ENCODE measurements at regions not wholly inside any gene's neighbourhood (a gene's known extent, or its start where the extent isn't known, plus 50 kb on each side); places are given as distances from the start of the nearest gene placed in this dataset.
"Not testable (repeated sequence)": the region's sequence is repeated elsewhere in the genome, so short reads cannot be mapped to it uniquely, and the experiment has no call there.

DNA sequence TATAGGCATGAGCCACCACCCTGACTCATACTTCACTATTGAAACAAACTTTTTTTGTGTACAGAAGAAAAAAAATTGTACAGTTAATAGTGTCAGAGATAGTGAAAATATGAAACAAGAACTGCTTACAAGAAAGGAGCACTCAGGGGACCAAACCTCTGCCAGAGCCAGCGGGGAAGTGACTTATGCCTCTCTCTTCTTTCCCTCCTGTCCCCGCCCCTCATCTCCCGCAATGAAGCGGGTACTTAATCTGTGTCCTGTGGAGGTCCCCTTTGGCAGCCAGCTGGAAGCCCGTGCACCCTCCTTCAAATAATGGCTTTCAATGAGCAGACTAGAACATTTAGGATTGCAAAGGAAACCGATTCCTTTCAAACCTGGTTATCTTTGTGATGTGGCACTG is 51.5 kb downstream of the PPIAL4A start:
- intact Hi-C loops (cut with micrococcal nuclease); H3K9me3 ChIP-seq (ENCODE audit: low read length); H3K79me2 ChIP-seq (ENCODE audit: low read length); H3K27ac ChIP-seq (ENCODE audit: low read length); H2AFZ ChIP-seq (ENCODE audit: low read length); H3K9ac ChIP-seq (ENCODE audit: low read length); H3K36me3 ChIP-seq (ENCODE audit: low read depth, low read length); H3K4me2 ChIP-seq (ENCODE audit: low read length); H3K4me1 ChIP-seq (ENCODE audit: insufficient read depth, low read length); H3K4me3 ChIP-seq (ENCODE audit: low read length); BruUV-seq (replicated peaks); H3K27me3 ChIP-seq (ENCODE audit: low read length); H3K9me2 ChIP-seq (replicated peaks; ENCODE audit: low read length); H3F3A ChIP-seq (ENCODE audit: low read length, unreplicated experiment); POLR2A ChIA-PET (ENCODE audit: unreplicated experiment); DNase-seq; H4K20me1 ChIP-seq (ENCODE audit: low read length); CTCF ChIA-PET: not testable (repeated sequence)
- peak; percentile 47 for ATAC-seq

- Histone ChIP-seq H3K4me3 (ENCODE audit: low read length) (peak overlapping the region; percentile 53), H3K4me2 (ENCODE audit: low read length) (peak overlapping the region; percentile 52), H2AFZ (ENCODE audit: low read length) (peak overlapping the region; percentile 57; the same call in 1 of the 2 replicates), H3K9ac (ENCODE audit: low read length) (peak overlapping the region; percentile 51; the same call in 1 of the 2 replicates)
- H3K27me3 ChIP-seq (ENCODE audit: low read length); H3K27ac ChIP-seq (ENCODE audit: low read length); H3F3A ChIP-seq (ENCODE audit: low read length, unreplicated experiment); H3K9me2 ChIP-seq (replicated peaks; ENCODE audit: low read length); H3K36me3 ChIP-seq (ENCODE audit: low read depth, low read length); ATAC-seq; H3K4me1 ChIP-seq (ENCODE audit: insufficient read depth, low read length); BruUV-seq (replicated peaks); DNase-seq; H3K9me3 ChIP-seq (ENCODE audit: low read length); CTCF ChIA-PET; H4K20me1 ChIP-seq (ENCODE audit: low read length); intact Hi-C loops (cut with micrococcal nuclease); H3K79me2 ChIP-seq (ENCODE audit: low read length); POLR2A ChIA-PET (ENCODE audit: unreplicated experiment): not testable (repeated sequence)
Observed at GRCh38 chr1:120941836-120942217, 52.3 kb downstream of the PPIAL4A start.

GRCh38 chr1:120942218-120942944 is 52.8 kb downstream of the PPIAL4A start:
- H3K27me3 ChIP-seq (ENCODE audit: low read length); H3K4me1 ChIP-seq (ENCODE audit: insufficient read depth, low read length); intact Hi-C loops (cut with micrococcal nuclease); H3K9me3 ChIP-seq (ENCODE audit: low read length); H3F3A ChIP-seq (ENCODE audit: low read length, unreplicated experiment); H3K36me3 ChIP-seq (ENCODE audit: low read depth, low read length); H3K9me2 ChIP-seq (replicated peaks; ENCODE audit: low read length); H4K20me1 ChIP-seq (ENCODE audit: low read length); CTCF ChIA-PET; POLR2A ChIA-PET (ENCODE audit: unreplicated experiment); H3K79me2 ChIP-seq (ENCODE audit: low read length): not testable (repeated sequence)
- ATAC-seq (peak; percentile 68), DNase-seq (peak; percentile 66)
- H3K27ac ChIP-seq (ENCODE audit: low read length), result 0 out of 2 replicates have a peak overlapping the region, but pooled peaks have one; percentile 20
- H3K4me2 ChIP-seq (ENCODE audit: low read length), result peak overlapping the region; percentile 52
- H2AFZ ChIP-seq (ENCODE audit: low read length), result peak overlapping the region; percentile 57; the same call in 1 of the 2 replicates
- H3K9ac ChIP-seq (ENCODE audit: low read length), result peak overlapping the region; percentile 51
- peak overlapping the region; percentile 53 for H3K4me3 ChIP-seq (ENCODE audit: low read length)
- TSS peak; percentile 100 for BruUV-seq (replicated peaks)

GRCh38 chr1:120942945-120943319 is 53.4 kb downstream of the PPIAL4A start:
- H3F3A ChIP-seq (ENCODE audit: low read length, unreplicated experiment); H3K4me2 ChIP-seq (ENCODE audit: low read length); POLR2A ChIA-PET (ENCODE audit: unreplicated experiment); BruUV-seq (replicated peaks); H3K79me2 ChIP-seq (ENCODE audit: low read length); H3K27ac ChIP-seq (ENCODE audit: low read length); H2AFZ ChIP-seq (ENCODE audit: low read length); H3K4me1 ChIP-seq (ENCODE audit: insufficient read depth, low read length); H3K36me3 ChIP-seq (ENCODE audit: low read depth, low read length); CTCF ChIA-PET; H3K9me2 ChIP-seq (replicated peaks; ENCODE audit: low read length); H3K27me3 ChIP-seq (ENCODE audit: low read length); H4K20me1 ChIP-seq (ENCODE audit: low read length); H3K4me3 ChIP-seq (ENCODE audit: low read length); H3K9me3 ChIP-seq (ENCODE audit: low read length); intact Hi-C loops (cut with micrococcal nuclease); DNase-seq; H3K9ac ChIP-seq (ENCODE audit: low read length): not testable (repeated sequence)
- peak; percentile 41 for ATAC-seq

DNA sequence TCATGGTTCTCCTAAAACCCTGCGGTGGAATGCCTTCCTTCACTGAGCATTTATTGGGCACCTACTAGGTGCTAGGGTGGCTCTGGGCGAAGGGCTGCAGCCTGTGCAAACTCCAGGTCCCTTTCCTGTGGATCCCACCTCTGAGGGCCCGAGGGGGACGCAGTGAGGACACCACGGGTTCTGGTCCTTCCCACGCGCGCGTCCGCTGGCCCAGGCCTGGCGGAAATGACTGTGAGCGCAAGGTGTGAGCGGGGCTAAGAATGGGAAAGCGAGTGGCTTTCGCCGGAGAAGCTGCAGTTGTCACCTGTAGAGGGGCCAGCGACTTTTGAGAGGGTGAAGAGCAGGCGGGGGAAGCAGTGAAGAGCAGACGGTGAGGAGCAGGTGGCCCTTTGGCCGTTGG is 55.1 kb downstream of the PPIAL4A start:
- ATAC-seq; BruUV-seq (replicated peaks); H3K36me3 ChIP-seq (ENCODE audit: low read depth, low read length); H3K4me1 ChIP-seq (ENCODE audit: insufficient read depth, low read length); H3K9me2 ChIP-seq (replicated peaks; ENCODE audit: low read length); H3K27me3 ChIP-seq (ENCODE audit: low read length); POLR2A ChIA-PET (ENCODE audit: unreplicated experiment); H3K9ac ChIP-seq (ENCODE audit: low read length); H3K27ac ChIP-seq (ENCODE audit: low read length); H3F3A ChIP-seq (ENCODE audit: low read length, unreplicated experiment); CTCF ChIA-PET; intact Hi-C loops (cut with micrococcal nuclease); H3K79me2 ChIP-seq (ENCODE audit: low read length); H4K20me1 ChIP-seq (ENCODE audit: low read length); H3K4me3 ChIP-seq (ENCODE audit: low read length); DNase-seq; H3K4me2 ChIP-seq (ENCODE audit: low read length); H3K9me3 ChIP-seq (ENCODE audit: low read length); H2AFZ ChIP-seq (ENCODE audit: low read length): not testable (repeated sequence)

GRCh38 chr1:120945122-120945521 is 55.6 kb downstream of the PPIAL4A start:
- H3K36me3 ChIP-seq (ENCODE audit: low read depth, low read length); H4K20me1 ChIP-seq (ENCODE audit: low read length); H3K27me3 ChIP-seq (ENCODE audit: low read length); H3K4me1 ChIP-seq (ENCODE audit: insufficient read depth, low read length); DNase-seq; H3K79me2 ChIP-seq (ENCODE audit: low read length); H3K9me2 ChIP-seq (replicated peaks; ENCODE audit: low read length); ATAC-seq; H3F3A ChIP-seq (ENCODE audit: low read length, unreplicated experiment); H3K9ac ChIP-seq (ENCODE audit: low read length); H3K4me2 ChIP-seq (ENCODE audit: low read length); intact Hi-C loops (cut with micrococcal nuclease); POLR2A ChIA-PET (ENCODE audit: unreplicated experiment); H2AFZ ChIP-seq (ENCODE audit: low read length); BruUV-seq (replicated peaks); CTCF ChIA-PET; H3K4me3 ChIP-seq (ENCODE audit: low read length); H3K27ac ChIP-seq (ENCODE audit: low read length); H3K9me3 ChIP-seq (ENCODE audit: low read length): not testable (repeated sequence)

DNA sequence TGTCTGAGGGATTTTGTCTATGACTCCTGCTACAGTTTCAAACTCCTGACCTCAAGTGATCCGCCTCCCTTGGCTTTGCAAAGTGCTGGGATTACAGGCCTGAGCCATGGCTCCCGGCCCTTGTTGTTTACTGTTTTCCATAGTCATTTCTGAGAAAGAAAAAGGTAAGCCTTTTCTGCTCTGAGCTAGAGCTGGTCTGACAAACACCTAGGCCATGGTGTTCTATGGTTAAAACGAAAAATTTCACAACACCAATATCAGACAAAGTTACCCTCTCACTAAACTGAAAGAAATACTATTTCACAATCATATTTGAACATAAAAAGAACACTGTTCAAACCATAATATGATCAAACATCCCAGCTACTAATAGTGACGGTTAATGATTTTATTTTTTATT is 57.5 kb downstream of the PPIAL4A start:
- DNase-seq; H3K9me2 ChIP-seq (replicated peaks; ENCODE audit: low read length); intact Hi-C loops (cut with micrococcal nuclease); H4K20me1 ChIP-seq (ENCODE audit: low read length); H3K27me3 ChIP-seq (ENCODE audit: low read length); H3K9me3 ChIP-seq (ENCODE audit: low read length); H3K4me2 ChIP-seq (ENCODE audit: low read length); H3K4me1 ChIP-seq (ENCODE audit: insufficient read depth, low read length); CTCF ChIA-PET; H2AFZ ChIP-seq (ENCODE audit: low read length); ATAC-seq; H3K36me3 ChIP-seq (ENCODE audit: low read depth, low read length); H3K4me3 ChIP-seq (ENCODE audit: low read length); BruUV-seq (replicated peaks); POLR2A ChIA-PET (ENCODE audit: unreplicated experiment); H3K9ac ChIP-seq (ENCODE audit: low read length); H3K79me2 ChIP-seq (ENCODE audit: low read length); H3K27ac ChIP-seq (ENCODE audit: low read length); H3F3A ChIP-seq (ENCODE audit: low read length, unreplicated experiment): not testable (repeated sequence)

Measured in PC-3 (cell line).